AG09309 (cell line): ENCODE measurements at regions not wholly inside any gene's neighbourhood (a gene's known extent, or its start where the extent isn't known, plus 50 kb on each side); places are given as distances from the start of the nearest gene placed in this dataset.
"Not testable (repeated sequence)": the region's sequence is repeated elsewhere in the genome, so short reads cannot be mapped to it uniquely, and the experiment has no call there.

Source experiments
- DNase-seq: peaks from one replicate; pipeline ENCODE4 v3.0.0-alpha.2; 2010; ENCODE audit warnings: low read depth
- H3K4me3 ChIP-seq: 2 replicates; pipeline ENCODE4 v1.5.1; 2011; ENCODE audit warnings: mild to moderate bottlenecking, low read depth, low read length, moderate library complexity; ENCODE audit not compliant: control insufficient read depth
- CTCF ChIP-seq: IDR thresholded peaks from 2 replicates; pipeline ENCODE4 v1.5.1; 2011; ENCODE audit warnings: mild to moderate bottlenecking, low read depth, low read length, inconsistent platforms; ENCODE audit not compliant: insufficient read depth, control insufficient read depth; ENCODE audit errors: missing control alignments

DNA sequence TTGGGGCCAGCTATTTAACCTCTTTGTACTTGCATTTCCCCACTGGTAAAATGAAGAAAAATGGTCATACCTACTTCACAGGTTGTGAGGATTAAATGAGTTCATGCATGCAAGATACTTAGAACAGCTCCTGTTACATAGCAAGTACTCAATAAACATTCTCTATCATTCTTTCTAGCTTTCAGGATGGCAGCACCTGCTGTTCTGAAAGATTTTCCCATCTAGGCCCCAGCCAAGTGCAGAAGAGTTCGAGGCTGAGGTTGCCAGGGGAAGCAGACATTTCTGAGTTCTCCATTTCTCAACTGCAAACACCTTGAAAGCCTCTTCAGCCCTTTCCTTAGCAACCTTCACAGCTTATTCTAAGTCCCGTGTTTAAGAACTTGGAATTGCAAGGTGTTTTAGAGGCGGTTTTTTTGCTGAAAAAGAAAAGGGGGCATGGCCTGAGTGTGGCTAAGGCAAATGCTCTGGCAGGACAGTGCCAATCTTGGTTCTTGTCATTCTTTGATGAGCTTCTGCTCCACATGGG lies 73.0 kb upstream of the PRMT8 start:
- H3K4me3 ChIP-seq = no peak overlapping the region
- TF ChIP-seq CTCF = no peak
- DNase-seq = no peak

DNA sequence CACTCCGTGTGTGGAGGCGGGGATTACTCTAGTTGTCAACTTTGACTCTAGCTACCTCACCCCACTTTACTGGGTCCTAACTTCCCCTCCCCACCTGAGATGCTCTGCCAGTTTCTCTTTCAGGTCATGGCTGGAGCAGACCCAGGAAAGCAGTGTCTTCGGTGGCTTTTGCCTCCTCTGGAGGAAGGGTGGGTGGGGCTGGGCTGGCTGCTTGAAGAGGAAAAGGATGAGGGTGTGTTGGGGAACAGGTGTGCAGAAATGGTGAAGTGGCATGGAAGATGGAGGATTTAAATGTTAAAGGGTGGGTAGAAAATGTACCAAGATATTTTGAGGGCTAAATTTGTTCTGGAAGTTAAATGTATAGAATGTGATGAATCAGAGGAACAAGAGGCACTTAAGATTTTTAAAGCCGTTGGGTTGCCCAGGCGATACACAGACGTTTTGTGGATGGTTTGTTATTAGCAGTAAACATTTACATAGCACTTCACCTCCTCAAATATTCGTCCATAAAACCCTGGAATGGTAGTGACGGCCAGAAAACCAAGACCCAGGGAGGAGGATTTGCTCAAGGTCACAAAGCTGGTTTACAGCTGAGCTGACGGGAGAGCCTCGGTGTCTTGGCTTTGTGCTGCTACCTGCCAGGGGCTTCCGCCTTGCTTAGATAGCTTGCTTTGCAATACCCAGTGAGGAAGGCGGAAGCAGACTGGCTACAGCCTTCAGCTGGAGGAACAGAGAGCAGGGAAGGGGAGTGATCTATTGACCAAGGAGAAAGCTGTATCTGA lies 72.2 kb upstream of the PRMT8 start:
- H3K4me3 ChIP-seq = no peak overlapping the region
- DNase-seq = no peak
- TF ChIP-seq CTCF = no peak

DNA sequence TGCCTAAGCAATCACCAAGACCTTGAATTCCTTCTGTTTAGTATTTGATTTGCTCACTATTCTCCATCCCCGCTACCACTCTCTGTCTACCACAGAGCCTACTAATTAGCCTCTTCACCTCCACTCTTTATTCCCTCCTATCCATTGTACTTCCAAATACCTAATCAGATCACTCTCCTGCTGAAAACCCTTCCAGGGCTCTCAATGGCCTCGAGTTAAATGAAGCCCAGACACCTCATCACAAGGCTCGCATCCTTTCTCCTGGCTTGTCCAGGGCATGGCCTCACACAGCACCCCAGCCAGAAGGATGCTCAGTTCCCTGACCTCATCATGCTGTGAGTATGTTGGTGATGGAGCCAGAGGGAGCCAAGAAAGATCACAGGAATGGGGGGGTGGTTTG lies 71.4 kb upstream of the PRMT8 start:
- no peak overlapping the region for H3K4me3 ChIP-seq
- DNase-seq = no peak
- no peak for TF ChIP-seq CTCF

GRCh38 chr12:3420693-3421092 lies 70.3 kb upstream of the PRMT8 start:
- DNase-seq = no peak
- no peak for TF ChIP-seq CTCF
- no peak overlapping the region for H3K4me3 ChIP-seq

GRCh38 chr12:3421191-3421978 lies 69.6 kb upstream of the PRMT8 start:
- TF ChIP-seq CTCF = no peak
- H3K4me3 ChIP-seq = no peak overlapping the region
- DNase-seq = no peak

- not testable (repeated sequence) for DNase-seq, H3K4me3 ChIP-seq
These were observed 66.2 kb upstream of the PRMT8 start for GRCh38 chr12:3424796-3425195.

DNA sequence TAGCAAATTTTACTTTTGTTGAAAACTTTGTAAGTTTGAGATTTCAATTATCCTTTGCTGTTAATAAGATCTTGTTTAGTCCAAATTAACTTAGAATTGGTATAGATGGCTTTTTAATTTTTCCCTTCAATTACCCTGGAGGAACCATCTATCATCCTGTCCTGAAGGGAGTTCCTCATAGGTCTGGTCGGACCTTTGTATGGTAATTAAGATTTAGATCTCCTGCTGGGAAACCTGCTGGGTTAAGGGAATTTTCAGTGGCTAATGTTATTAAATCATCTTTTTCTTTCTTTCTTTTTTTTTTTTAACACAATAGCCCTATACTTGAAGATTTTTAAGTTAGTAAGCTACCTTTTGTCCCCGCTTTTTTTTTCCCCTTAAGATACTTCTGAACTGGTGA lies 63.0 kb upstream of the PRMT8 start:
- DNase-seq = no peak
- H3K4me3 ChIP-seq = no peak overlapping the region
- no peak for TF ChIP-seq CTCF
